NCI-H2227 (cell line): ENCODE measurements at regions not wholly inside any gene's neighbourhood (a gene's known extent, or its start where the extent isn't known, plus 50 kb on each side); places are given as distances from the start of the nearest gene placed in this dataset.

Experiments used
- DNase-seq: peaks from one replicate; lab custom pipeline; 2025; ENCODE audit not compliant: unreplicated experiment; lab: John Stamatoyannopoulos, UW

DNA sequence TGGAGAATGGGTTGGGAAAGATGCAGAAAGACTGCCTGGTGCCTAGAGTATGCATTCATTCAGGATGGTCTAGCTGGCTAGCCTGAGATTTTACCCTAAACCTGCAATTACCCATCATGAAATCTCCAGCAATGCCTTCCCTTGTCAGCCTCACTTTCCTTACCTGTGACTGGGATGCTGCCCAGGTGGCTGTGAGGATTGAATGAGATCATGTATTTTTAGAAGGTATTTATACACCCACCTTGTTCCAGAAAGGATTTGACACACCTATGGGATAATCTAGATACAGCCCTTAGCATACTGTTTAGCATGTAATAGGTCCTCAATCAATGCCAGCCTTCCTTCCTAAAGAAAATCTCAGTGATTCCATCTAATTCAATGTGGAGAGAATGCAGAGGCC lies 561.4 kb downstream of the CDK5RAP2 start:
- no peak for DNase-seq

DNA sequence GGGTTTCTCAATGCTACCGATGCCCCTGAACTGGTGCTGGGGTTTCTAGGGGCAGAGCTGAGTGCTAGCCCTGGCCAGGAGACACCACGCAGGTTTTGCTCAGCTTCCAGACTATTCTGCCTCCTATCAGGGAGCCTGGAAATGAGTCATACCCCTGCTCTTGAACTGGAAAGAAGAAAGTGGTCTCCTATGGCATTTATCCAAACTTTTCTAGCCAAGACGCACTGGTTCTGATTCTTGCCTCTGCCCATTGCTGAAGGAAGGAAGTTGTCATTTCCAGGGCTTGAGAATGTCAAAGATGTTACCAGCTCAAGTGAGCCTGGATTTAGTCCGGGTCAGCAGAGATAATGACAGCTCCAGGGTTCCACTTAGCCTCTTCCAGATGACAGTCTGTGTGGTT lies 561.9 kb downstream of the CDK5RAP2 start:
- no peak for DNase-seq

DNA sequence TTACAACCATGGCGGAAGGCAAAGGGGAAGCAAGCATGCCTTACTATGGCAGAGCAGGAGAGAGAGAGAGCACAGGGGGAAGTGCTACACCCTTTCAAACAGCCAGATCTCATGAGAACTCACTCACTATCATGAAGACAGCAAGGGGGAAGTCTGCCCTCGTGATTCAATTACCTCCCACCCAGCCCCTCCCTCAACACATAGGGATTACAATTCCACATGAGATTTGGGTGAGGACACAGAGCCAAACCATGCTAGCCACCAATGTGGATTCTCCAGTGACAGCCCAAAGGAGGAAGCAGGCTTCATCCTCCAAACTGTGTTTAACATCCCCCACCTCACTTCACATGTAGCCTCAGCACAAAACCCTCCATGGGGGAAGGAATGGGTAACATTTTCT lies 563.7 kb downstream of the CDK5RAP2 start:
- no peak for DNase-seq

DNA sequence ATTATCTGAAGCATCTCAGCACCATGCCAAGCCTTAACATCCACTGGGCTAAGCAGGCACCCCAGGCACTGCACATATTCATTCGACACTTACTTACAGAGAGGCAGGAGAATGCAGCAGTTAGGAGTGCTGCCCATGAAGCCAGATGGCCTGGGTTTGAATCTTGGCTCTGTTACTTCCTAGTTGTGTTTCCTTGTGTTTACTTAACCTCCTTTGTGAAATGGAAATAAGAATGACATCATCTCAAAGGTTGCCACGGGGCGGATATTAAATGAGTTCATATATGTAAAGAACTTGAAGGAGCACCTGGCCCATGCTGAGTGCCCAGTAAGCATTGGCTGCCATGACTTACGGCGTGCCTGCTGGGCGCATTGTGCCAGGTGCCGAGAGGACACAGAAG lies 565.2 kb downstream of the CDK5RAP2 start:
- DNase-seq, result no peak

DNA sequence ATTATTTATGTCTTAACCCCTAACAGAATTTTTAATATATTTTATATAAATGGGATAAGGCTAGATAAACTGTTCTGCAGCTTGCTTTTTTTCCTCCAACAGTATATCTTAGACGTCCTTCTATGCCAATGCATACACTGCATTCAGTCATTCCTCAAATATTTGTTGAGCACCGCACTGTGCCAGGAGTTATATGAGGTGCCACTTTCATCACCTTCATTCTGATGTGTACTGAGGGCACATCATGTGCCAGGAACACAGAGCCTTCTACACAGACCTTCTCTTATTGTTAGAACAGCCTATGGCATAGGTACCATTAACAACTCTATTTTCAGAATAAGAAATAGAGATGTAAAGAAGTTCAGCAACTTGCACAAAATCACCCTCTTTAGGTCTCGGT lies 570.1 kb downstream of the CDK5RAP2 start:
- DNase-seq, result no peak

DNA sequence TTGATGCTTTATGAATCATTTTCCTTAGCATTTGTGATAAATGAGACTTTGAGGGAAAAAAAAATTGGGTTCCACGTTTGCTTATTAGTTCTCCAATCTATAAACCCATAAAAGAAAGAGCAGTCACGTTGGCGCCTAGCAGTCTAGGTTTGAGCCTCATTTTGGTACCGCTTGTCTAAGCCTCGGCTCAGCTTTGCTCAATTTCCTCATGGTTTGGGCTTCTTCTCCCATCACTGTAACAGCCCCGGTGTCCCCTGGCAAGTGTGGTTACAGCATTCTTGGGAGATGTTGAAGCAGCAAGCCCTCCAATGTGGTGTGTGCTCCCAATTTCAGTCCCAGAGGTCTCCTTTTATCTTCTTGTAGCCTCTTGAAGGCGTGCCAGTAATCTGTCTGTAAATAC lies 578.4 kb downstream of the CDK5RAP2 start:
- no peak for DNase-seq

DNA sequence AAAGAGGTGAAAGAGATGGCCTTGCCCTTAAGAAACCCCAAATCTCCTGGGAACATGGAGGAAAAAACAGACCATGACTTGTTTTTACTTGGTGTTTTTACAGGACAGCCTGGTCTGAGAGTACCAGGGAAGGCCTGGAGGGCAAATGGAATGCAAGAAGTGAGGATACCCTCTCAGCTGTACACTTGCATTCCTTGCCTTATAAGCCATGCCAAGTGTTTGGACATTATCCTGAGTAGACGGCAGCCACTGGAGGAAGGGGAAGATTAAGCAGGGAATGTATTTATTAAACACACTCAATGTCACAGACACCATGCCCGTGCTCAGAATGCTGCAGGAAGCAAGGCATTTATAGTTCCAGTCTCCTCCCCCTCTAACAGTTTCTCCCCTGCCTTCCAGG lies 581.4 kb downstream of the CDK5RAP2 start:
- DNase-seq, result no peak

DNA sequence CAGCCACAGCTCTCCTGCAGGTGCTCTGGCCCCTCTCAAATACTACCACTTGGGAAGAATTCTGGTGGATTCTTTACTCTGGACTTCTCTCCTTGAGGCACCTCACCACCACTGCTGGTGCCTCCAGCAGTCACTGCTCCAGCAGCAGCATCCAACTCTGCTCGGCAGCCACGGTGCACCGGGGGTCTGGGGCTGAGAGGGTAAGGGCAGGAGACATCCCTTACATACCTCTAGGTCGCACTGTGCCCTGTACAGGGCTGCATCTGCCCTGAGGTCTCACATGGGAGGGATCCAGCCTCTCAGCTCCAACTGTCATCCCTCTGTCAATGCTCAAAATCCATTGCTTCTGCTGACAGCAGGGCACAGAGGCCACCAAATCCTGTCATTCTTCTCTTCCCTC lies 588.2 kb downstream of the CDK5RAP2 start:
- DNase-seq, result no peak

DNA sequence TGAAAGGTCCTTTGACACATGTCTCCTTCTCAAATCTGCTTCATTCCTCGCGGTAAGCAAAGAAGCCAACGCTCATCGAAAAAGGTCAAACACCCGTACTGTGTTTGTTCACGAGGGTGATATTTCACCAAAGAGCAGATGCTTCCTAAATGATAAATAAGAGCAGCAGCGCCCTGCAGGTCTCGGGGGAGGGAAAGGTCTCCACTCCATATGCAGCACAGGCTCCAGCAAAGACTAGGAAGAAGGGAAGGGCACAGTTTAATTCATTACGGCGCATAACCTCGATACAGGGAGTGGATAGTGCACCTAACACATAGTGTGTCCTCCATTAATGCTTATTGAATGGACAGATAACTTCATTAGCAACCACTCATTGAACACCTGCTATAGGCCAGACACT lies 593.3 kb downstream of the CDK5RAP2 start:
- DNase-seq, result peak; percentile 12

DNA sequence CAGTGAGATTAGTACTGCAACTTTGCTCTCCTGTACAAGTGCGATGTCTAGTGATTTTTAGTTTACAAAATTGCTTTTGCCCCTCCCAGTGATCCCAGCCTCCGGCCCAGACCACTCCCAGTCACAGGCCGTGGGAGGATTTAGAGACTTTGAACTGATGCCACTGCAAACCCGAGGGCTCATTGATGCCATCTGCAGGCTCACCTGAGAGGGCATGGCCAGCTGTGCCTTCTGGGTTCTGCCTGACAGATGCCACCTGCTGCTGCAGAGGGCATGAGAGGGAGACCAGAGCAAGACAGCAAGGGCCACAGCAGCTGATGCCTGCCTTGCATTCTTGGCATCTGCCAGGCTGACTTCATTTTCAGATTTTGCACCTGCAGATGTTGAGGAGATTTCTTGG lies 593.8 kb downstream of the CDK5RAP2 start:
- DNase-seq, result no peak

DNA sequence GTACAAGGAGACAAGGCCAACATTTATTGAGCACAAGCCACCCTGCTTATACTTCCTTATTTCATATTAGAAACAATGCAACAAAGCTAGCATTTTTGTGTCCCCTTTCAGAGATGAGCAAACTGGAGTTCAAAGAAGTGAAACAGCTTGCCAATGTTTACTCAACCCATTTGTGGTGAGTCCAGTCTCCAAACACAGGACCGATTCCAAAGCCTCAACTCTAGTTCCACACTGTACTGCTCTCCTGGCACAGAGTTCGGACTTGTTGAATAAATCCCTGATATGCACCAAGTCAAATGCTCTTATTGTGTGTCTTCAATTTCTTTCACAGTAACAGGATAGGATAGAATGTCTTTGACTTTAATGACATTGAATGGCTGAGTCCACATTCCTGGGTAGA lies 604.8 kb upstream of the BRINP1 start:
- no peak for DNase-seq

DNA sequence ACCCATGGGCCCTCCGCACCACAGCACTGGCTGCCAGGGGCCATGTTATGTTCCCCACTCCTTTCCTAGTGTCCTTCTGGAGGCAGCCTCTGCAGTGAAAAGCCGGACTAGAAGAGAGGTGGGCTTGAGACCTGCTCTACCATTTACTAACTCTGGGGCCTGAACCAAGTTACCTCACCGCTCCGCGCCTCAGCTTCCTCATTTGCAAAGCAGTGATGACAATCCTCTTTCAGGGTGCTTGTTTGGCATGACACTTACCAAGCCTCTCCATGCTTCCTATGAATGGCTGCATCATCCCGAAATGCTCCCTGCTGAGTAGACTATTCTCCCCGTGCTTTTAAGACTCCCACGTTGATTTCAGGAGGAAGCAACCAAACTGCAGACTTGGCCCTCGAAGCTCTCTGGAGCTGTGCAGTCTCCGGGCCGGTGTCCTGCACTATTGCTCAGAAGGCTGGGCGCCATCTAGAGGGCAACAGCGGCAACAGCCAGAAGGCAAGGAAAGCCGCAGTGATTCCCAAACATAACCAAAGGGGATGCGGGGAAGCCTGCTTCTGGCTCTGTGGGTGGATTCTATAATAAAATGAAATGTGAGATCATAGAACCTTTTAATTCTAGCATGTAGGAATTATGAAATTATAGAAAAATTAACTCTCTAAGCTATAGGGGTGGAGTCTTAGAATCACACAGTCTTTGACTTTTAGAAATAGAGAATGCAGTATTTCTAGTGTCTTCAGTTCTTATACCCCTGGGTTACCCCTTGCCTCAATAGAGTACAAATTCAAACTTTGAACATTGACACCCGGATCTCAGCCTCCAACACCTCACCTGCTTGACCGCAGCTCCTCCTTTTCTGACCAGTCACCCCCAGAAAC lies 599.8 kb upstream of the BRINP1 start:
- peak; percentile 68 for DNase-seq

DNA sequence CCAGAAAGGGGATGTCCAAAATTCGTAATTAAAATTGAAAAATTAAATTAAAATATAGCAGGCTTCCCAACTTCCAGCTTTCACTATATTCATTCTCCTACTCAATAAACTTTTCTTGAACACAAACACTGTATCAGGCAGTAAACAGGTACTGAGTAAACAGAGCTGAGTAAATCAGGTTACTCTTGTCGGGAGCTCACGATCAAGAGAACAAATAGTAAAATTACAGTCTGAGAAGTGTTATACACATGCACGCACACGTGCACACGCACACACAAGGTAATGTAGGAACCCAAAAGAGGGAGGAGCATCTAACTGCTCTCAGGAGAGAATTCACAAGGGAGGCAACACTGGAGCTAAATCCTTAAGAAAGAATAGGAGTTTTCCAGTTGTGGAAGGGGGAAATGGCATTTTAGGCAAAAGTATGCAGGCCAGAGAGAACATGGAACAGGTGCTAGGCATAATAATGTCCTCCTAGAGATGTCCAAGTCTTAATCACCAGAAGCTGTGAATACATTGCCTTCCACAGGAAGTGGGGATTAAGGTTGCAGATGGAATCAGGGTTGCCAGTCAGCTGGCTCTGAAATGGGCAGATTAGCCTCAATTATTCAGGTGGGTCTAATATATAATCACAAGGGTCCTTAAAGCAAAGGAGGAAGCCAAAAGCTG lies 598.8 kb upstream of the BRINP1 start:
- DNase-seq, result no peak

DNA sequence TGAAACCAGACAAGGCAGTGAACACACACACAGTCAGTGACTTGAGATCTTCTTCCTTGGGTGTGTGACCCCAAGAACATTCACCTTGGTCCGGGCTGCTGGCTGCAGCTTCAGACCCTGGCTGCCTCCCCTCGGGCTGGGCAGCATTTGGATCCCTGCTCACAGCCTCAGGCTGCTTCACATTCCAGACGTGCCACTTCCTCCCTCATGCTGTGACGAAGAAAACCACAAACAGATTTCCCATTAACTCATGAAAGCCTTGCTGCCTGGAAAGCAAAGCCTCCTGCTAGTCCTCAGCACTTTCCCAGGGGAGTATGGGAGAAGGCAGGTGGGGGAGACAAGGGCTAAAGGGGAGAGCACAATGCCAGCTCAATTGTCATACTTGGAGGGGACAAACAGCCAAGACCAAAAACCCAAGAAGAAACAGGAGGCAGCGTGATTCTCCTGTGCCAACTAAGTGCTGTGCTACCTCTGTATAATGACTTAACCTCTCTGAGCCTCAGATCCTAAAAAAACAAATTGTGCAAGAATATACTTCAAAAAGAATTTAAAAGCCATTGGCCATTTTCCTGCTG lies 594.6 kb upstream of the BRINP1 start:
- no peak for DNase-seq

DNA sequence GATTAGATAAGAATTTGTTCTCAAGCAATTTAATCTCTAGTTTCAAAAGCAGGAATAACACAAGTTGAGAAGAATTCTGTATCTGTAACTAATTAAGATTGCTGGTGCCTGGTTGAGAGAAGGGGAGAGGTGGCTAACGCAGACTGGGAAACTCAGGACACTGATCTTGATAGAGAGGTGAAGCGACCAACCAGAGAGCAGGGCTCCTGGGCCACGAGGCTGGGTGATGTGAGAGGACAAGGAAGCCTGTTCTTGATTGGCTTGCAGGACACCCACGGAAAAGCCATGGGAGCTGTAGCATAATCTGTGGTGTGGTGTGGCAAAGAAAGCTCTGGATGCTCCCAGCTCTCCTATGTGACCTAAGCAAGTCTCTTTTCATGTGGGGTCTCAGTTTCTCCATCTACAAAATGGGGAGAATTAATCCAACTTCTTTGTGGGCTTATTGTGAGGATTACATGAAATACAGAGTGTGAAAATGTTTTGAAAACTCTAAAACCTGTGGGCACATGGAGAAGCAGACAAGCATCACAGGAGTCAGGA lies 594.1 kb upstream of the BRINP1 start:
- DNase-seq, result no peak

DNA sequence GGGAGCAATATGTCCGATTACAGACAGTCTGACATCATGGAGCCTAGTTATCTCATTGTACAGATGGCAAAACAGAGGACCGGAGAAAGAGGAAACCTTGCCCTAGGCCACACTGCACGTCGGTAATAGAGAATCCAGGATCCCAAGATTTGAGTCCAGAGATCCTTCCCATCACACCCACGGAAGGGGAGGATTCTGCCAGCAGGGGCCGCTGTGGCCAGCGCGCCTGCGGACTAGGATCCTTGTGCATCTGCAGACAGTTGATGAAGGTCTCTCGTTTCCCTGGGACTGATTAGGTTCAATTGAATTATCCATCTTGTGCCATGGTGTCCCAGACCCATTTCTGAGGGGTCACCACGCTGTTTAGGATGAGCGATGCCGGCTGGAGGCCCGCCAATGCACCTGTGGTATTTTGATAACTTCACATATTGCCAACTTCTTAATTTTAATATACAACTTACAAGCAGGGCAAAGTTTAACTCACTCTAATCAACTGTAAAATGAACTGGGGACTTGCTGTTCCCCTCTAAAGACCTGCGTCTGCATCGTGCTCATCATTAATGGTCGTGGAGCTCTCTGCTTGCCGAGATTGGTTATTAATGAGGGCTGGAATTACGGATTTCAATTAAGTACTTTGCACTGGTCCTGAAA lies 592.7 kb upstream of the BRINP1 start:
- no peak for DNase-seq

DNA sequence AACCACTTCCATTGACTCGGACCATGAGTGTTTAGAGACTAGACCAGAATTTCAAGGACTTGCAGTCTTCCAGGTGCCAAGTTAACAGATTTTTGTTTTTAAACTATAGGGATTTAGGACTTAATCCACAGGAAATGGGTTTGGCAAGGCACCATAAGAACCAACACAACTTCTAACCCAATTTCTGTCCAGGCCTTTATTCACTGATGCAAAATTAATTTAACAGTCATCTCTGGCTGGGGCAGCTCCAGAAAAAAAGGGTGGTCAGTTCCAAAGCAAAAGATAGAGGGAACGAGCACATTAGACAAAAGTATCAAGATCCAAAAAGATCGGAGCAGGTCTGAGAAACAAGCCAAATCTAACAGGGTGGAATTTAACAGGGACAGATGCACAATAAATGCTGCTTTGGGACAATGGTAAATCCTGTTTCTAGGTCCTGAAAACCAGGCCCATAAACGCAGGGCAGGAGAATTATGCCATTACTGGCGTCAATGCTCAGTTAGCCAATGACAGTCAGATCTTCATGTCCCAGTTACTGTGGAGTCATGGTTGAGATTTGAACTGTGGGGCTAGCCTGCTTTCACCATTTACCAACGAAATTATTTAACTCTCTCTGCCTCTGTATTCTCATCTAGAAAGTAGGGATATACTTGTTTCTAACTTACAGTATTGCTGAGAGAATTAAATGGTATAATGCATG lies 590.8 kb upstream of the BRINP1 start:
- no peak for DNase-seq

DNA sequence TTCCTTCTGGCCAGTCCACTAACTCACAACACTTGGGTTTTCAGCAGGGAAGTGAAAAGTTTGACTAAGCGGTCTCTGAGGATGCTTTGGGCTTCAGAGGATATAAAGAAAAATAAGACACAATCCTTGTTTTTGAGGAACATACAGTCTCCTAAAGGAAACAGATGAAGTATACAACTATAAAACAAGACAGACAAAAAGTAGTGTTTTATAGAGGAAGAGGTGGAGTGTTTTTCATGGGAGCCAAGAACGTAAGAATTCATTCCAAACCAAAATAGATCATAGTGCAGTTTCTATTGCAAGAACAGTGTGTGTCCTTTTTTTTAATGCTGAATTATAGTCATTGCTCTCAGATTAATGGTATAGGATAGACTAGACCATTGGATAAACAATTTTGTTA lies 586.9 kb upstream of the BRINP1 start:
- DNase-seq, result no peak

DNA sequence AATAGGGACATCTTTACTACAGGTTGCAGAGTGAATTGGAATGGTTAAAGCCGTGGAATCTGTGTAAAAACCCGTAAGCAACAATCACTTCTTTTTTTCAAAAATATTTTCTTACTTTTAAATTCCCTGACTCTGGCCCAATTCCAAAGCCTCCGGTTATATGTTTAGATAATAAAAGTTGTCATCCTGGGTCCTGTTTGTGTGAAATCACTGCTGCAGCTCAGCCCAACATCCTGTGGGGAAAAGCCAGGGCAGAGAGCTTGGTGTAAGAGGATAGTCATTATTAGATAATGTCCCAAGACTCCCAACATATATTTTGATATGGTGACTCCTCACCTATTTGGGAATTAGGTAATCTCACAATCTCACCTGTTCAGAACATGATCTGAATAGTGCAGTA lies 586.0 kb upstream of the BRINP1 start:
- no peak for DNase-seq

DNA sequence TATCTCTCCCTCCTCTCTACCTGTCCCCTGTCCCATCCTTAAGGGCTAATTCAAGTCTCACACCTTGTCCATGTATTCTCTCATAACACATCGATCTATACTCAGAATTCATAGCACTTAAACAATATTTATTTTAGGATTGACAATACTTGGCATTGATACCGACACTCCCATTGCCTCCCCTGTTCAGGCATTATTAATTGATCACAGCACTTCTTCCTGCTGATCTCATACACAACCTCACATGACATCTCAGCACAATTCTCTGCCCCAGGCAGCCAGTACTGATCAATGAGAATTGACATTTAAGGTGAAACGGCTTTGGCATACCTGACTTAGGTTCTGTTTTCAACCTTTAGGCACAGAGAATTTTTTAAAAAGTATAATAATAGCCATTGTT lies 582.4 kb upstream of the BRINP1 start:
- DNase-seq, result no peak

DNA sequence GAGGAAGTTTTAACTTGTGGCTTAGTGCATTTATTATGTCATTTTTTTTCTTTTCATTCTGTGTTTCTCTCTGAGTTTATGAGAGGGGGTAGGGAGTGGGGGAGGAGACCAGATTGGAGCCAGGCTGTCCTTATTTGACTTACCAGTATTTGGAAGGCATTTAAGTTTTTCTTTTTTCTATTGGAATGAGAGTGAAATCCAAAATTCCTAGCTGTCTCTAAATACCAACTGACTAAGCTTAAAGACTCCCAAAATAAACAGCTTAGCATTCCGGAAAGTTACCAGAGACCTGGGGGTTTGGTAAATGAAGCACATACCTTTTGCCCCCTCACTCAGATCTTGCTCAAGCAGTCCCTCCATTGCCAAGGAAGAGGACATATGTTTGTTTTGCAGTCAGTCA lies 581.9 kb upstream of the BRINP1 start:
- no peak for DNase-seq
